ENCODE measurements at regions not wholly inside any gene's neighbourhood (a gene's known extent, or its start where the extent isn't known, plus 50 kb on each side); places are given as distances from the start of the nearest gene placed in this dataset.

DNA sequence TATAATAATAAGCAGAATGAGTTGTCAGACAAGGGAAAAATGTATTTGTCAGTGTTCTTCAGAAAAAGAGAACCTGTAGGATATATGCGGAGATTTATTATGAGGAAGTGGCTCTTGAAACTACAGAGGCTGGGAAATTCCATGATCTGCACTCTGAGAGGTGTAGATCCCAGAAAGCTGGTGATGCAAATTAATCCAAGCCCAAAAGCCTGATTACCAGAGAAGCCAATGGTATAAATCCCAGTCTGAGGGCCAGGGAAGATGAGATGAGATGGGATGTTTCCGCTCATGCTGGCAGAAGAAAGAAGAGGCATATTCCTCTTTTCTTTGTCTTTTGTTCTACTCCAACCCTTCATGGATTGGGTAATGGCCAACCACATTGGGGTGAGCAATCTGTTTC lies 732.8 kb upstream of the IGFBP3 start:
- in situ Hi-C loops (cut with HindIII; ENCODE audit: low sequenced_read_pairs) = no loop called here

GRCh38 chr7:46652317-46652716 lies 731.2 kb upstream of the IGFBP3 start:
- in situ Hi-C loops (cut with HindIII; ENCODE audit: low sequenced_read_pairs) = no loop called here

- in situ Hi-C loops (cut with HindIII; ENCODE audit: low sequenced_read_pairs) = no loop called here
These were observed 730.6 kb upstream of the IGFBP3 start for GRCh38 chr7:46651561-46652088.

- in situ Hi-C loops (cut with HindIII; ENCODE audit: low sequenced_read_pairs) = no loop called here
These were observed 730.0 kb upstream of the IGFBP3 start for GRCh38 chr7:46651070-46651469.

- in situ Hi-C loops (cut with HindIII; ENCODE audit: low sequenced_read_pairs) = no loop called here
These were observed 728.8 kb upstream of the IGFBP3 start for GRCh38 chr7:46649876-46650275.

DNA sequence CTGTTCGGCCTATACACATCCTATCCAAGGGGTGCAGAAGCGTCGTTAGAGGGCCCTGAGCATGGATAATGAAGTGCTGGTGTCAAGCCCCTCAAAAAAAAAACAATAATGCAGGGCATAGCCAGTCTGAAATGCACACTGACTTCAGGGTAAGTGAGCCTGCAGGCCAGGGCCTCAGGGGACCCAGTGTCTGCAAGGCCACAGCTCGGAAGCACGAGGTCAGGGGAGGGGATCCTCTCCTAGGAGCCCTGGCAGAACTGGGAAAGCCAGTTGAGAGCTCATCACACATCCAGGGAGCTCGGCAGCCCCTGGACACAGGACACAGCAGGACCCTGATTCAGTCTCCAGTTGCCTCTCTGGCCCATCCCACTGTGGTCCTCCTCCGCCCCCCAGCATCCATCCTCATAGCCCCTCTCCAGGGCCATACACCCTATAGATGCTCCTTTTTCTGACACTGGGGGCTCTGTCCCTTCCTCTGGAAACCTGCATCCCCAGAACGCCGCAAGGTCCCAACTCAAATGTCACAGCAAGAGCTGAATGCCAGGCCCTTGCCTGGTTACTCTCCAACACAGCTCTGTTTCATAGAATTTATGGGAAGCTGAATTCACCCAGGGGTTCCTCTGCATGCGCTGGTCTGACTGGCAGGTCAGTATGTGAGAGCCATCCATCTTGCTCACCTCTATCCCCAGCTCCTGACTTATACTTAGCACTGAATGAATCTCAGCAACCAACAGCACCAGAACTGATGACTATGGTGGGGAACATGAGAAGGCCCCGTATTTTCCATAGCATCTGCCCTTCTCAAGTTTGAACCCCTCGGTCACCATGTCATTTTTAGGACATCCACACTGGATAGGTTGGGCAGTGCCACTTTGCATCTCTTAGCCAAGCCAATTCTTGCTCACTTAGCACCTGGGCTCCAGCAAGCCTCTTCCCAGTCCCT lies 717.0 kb upstream of the IGFBP3 start:
- in situ Hi-C loops (cut with HindIII; ENCODE audit: low sequenced_read_pairs) = no loop called here

DNA sequence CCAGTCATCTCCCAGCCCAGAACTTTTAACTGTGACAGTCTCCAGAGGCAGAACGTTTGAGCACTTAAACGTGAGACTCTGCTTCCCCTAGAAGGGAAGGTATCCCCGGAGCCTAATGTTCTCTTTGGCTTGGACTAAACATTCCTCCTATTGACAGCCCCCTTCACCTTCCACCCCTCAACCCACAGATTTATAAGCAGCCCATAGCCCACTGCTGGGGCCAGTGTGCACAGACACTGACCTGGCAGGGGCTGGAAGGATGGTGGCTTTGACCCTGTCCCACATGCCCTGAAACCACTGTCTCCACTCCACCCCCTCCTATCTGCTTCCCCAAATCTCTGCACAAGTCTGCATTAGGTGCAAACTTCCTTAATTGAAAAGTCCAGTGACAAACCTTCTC lies 715.0 kb upstream of the IGFBP3 start:
- in situ Hi-C loops (cut with HindIII; ENCODE audit: low sequenced_read_pairs) = no loop called here

- in situ Hi-C loops (cut with HindIII; ENCODE audit: low sequenced_read_pairs) = no loop called here
These were observed 712.7 kb upstream of the IGFBP3 start for GRCh38 chr7:46633630-46634240.

DNA sequence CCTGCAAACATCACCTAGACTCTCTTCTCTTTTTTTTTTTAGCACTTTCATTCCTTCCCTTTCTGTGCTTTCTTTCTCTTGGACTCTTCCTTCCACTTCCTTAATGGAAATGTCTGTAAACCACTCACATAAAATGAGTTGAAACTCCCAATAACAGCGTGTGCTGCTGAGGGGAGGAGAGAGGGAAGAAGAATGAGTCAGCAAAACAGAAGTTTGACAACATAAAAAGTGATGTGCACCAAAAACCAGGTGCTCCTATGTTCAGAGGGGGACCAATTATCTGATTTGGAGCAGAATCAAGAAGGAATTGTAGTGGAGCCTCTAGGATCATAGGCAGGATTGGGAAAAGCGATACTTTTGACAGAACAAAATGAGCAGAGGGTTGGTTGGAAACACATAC lies 712.1 kb upstream of the IGFBP3 start:
- in situ Hi-C loops (cut with HindIII; ENCODE audit: low sequenced_read_pairs) = no loop called here

DNA sequence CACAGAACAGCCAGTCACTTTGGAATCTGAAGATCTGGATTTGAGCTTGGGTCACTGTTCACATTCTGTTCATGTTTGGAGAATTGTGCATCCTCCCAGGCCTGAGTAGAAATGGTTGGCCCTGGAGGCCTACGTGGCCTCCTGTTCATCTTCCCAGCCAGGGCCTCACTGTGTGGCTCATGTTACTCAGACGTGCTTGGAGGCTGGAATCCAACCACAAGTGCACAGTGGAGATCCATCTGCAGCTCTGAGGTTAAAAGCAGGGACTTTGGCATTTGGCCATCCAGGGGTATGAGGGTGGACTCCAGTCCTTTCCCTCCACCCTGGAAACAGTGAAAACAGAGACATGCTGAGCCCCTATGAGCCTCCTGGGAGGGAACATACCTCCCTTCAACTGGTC lies 709.0 kb upstream of the IGFBP3 start:
- in situ Hi-C loops (cut with HindIII; ENCODE audit: low sequenced_read_pairs) = no loop called here

DNA sequence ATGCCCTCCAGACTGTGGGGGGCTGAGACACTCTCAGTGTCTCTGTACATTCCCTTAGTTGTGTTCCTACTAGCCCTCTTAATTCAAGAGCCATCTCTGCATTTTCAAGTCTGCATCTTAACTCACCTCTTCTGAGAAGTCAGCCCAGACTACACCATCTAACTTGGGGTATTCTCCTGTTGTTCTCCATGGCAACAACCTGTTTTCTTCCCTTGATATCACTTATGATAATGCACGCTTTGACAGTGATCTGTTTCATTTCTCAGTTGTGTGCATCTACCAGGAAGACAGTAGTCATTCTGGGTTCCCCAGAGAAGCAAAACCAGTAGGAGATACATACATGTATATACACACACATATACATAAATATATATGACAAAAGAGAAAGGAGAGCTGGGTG lies 707.3 kb upstream of the IGFBP3 start:
- in situ Hi-C loops (cut with HindIII; ENCODE audit: low sequenced_read_pairs) = no loop called here

GRCh38 chr7:46626691-46627310 lies 705.7 kb upstream of the IGFBP3 start:
- in situ Hi-C loops (cut with HindIII; ENCODE audit: low sequenced_read_pairs) = no loop called here

DNA sequence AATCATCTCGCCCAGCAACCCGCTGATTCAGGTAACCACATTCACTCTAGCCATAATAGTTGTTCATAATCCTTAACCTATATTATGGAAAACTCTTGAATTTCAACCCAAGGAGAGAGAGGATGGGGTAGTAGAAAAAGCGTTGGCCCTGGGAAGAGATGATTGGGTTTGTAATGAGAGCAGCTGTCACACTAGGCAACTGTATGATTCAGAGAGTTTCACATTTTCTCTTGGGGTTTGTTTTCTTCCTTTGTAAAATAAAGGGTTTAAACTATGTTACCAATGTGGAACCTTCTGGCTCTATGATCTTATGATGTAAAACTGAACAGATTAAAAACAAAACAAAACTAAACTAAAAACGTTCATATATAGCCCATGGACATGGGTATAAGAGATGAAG lies 705.2 kb upstream of the IGFBP3 start:
- in situ Hi-C loops (cut with HindIII; ENCODE audit: low sequenced_read_pairs) = no loop called here

DNA sequence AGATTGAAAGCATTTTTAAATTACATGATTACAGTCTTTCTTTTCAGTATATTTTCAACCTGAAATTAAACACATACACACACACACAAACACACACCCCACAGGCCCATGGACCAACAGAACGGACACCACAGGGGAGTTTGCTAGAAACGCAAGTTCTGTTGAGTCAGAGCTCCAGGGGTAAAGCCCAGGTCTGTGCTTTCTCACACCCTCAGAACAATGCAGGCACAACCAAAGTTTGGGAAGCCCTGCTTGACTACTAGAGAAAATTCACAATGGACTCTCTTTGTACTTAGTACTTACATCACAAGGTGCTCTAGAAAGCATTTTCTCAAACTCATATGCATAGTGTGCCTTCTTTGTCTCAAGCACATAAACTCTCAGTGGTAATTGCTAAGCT lies 704.0 kb upstream of the IGFBP3 start:
- in situ Hi-C loops (cut with HindIII; ENCODE audit: low sequenced_read_pairs) = no loop called here

DNA sequence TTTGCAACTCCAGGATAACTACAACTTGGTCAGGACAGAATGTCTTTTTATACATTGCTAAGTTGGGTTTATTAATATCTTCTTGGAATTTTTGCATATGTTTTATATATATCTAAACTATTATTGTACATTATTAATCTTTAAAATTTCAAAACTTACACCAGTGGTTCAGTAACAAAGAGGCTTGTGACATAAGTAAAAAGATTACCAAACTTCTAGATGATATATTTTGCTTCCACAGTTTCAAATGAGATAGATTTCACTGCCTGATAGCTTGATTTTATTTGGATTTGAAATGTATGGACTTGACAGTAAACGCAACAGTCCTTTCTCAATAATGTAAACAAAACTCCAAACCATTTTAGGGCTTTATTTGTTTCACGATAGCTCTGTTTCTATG lies 701.2 kb upstream of the IGFBP3 start:
- in situ Hi-C loops (cut with HindIII; ENCODE audit: low sequenced_read_pairs) = no loop called here

DNA sequence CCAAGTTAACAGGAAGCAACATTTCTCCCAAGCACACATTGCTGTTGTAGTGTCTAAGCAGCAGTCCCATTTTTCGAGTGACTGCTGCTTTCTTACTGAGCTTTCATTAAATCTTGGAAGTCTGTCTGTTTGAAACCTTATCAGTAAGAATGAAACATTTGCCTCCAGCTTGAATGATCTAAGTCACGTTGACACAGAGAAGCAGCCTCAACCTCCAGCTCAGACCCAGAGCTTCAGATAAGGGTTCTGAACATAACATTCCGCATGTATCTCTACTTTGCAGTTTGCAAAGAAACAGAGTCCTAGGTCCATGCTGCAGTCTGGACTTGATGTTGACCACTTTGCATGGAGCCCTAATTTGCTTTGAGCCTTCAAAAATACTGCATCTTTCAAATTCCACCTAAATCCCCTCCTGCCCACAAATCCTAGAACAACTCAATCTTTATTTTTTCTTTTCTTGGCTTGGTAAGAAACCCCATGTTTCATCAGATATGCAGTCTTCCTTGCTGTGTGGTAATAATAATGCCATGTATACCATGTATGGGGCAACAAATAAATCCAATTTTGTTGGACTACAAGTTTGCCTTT lies 698.7 kb upstream of the IGFBP3 start:
- in situ Hi-C loops (cut with HindIII; ENCODE audit: low sequenced_read_pairs) = no loop called here

DNA sequence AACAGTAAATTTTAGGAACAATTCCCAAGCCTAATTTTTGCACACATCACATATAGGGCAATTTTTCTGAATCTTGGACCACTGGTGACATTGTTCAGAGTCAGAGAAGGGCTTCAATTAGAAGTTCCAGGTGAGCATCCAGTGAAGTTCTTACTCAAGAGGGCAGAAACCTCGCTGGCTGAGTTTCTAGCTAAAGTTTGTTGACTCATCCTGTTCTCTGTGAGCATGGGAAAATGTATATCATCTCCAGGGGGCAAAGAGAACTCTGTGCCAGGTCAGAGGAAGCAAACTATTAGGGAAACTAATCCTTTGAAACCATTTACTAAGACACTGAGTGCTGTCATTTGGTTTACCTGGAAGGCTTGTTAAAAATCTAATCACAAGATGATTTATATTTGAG lies 695.6 kb upstream of the IGFBP3 start:
- in situ Hi-C loops (cut with HindIII; ENCODE audit: low sequenced_read_pairs) = no loop called here

DNA sequence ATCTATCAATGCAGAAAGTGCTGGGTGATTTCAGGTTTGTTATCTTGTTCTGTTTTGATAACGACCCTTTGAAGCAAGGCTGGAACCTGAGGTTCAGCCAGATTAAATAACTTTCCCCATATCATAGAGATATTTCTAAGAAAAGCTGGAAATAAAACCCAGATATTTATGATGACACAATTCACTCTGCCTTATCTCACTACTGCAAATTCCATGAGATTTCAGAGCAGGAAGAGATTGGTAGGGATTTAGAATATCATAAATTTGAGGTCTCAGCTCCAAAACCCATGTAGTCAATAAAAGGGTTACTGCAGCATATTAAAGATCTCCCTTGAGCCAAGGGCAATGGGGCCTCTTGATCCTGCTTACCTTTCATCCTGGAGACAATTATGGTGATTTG lies 692.5 kb upstream of the IGFBP3 start:
- in situ Hi-C loops (cut with HindIII; ENCODE audit: low sequenced_read_pairs) = no loop called here

GRCh38 chr7:46613116-46613515 lies 692.0 kb upstream of the IGFBP3 start:
- in situ Hi-C loops (cut with HindIII; ENCODE audit: low sequenced_read_pairs) = no loop called here

DNA sequence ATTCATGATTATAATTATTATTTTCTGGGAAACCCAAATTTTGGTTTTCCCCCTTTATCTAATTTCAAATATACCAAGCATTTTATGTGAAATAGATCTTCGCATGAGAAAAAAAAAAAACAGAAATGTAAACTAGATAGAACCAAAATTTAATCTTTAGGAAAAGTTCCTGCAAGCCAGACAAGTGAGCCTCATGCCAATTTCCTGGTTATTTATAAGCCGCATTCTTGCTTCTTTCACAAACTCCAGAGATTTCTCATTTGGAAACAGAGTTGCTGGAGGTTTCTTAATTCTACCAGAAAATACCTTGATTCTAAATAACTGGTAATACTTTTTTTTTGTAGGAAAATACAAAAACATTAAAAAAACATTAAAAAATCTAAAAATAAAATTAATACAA lies 690.4 kb upstream of the IGFBP3 start:
- in situ Hi-C loops (cut with HindIII; ENCODE audit: low sequenced_read_pairs) = no loop called here

GRCh38 chr7:46610746-46611145 lies 689.7 kb upstream of the IGFBP3 start:
- in situ Hi-C loops (cut with HindIII; ENCODE audit: low sequenced_read_pairs) = no loop called here
